Lung microvascular endothelial cell (primary cell): ENCODE measurements at regions not wholly inside any gene's neighbourhood (a gene's known extent, or its start where the extent isn't known, plus 50 kb on each side); places are given as distances from the start of the nearest gene placed in this dataset.
"Not testable (repeated sequence)": the region's sequence is repeated elsewhere in the genome, so short reads cannot be mapped to it uniquely, and the experiment has no call there.

Source experiments
- DNase-seq, 2 donors: peaks; one replicate each; pipeline versions ENCODE4 v3.0.0 to v3.0.0-alpha.2; 2010; ENCODE audit warnings: low read depth in 2 of 2

GRCh38 chr5:143588933-143589662 lies 185.6 kb upstream of the NR3C1 start:
- DNase-seq, result peak in 1 of 2 donors; percentile 25

- not testable (repeated sequence) for DNase-seq
These were observed 184.6 kb upstream of the NR3C1 start for GRCh38 chr5:143588121-143588520.

DNA sequence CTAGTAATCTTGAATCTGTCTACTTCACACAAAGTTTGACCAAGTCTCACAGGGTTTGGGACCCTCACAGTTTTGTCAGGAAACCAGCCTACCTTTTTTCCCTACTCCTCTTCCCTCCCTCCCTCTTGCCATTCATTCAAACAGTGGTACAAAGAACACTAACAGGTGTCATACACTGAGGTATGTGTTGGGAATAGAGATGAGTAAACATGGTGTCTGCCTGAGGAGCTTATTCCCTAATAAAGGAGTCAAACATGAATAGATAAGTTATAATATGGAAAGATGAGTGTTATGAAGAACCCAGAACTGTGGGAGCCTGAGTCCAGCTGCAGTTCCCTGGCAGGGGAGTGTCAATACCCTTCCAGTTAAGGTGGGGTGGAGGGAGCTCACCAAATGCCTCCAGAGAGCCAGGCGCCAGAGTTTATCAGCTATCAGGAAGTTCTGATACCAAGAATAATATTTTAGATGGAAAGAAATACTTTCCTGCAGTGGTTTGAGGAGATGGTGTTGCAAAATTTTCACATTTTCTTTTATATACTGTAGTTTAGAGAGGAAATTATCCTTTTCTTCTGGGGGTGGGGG lies 183.4 kb upstream of the NR3C1 start:
- DNase-seq, result no peak

- DNase-seq, result peak in 1 of 2 donors; percentile 63
These were observed 182.5 kb upstream of the NR3C1 start for GRCh38 chr5:143585970-143586369.

DNA sequence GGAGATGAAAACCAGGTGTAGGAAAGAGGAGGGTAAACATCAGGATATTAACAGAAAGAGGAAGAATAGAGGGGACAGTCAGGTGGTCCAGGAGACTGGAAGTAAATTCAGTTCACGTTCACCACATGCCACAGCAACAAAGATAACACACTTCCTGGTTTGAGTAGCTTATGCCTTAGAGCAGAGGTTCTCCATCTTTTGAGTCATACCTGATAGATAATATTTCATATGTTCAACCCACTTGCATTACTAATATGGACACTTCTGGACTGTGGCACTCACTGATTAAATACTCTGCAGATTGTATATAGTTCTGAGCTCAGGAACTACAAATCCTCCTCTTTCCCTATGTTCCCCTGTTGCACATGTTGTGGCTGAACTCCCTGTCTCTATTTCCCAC lies 179.9 kb upstream of the NR3C1 start:
- no peak for DNase-seq

DNA sequence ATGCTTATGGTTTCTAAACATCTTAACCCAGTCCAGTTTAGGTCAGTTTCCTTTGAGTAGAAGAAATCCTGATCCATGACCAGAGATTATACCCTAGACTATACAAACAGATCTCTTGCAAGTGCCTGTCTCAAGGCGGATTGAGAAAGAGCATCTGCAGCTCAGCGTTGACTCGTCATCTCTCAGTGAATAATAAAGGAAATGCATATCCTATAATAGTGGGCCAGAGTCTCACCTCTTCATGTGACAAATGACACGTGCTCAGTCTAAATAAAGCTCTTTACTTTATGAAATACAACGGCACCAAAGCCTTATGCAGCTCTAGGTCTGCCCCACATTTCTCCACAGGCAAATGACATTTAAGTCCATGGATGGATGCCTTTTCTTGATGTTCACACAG lies 179.4 kb upstream of the NR3C1 start:
- peak in 1 of 2 donors; percentile 36 for DNase-seq

GRCh38 chr5:143582176-143582575 lies 178.7 kb upstream of the NR3C1 start:
- no peak for DNase-seq

DNA sequence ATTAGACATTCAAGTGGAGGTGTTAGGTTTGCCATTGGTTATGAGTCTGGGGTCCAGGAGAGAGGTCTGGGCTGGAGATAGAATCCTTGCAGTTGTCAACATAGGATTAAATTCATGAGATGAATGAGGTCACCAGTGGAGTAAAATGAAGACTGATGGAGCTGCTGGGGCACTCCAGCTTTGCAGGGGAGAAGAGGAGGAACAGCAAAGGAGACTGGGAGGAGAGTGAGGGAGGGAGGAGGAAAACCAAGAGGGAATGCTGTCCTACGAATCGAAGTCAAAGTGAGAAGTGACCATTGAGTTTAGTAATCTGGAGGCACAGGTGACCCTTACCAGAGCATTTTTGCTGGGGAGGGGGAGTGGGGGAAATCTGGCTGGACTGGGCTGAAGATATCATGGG lies 178.2 kb upstream of the NR3C1 start:
- no peak for DNase-seq

- no peak for DNase-seq
These were observed 177.7 kb upstream of the NR3C1 start for GRCh38 chr5:143581147-143581546.

DNA sequence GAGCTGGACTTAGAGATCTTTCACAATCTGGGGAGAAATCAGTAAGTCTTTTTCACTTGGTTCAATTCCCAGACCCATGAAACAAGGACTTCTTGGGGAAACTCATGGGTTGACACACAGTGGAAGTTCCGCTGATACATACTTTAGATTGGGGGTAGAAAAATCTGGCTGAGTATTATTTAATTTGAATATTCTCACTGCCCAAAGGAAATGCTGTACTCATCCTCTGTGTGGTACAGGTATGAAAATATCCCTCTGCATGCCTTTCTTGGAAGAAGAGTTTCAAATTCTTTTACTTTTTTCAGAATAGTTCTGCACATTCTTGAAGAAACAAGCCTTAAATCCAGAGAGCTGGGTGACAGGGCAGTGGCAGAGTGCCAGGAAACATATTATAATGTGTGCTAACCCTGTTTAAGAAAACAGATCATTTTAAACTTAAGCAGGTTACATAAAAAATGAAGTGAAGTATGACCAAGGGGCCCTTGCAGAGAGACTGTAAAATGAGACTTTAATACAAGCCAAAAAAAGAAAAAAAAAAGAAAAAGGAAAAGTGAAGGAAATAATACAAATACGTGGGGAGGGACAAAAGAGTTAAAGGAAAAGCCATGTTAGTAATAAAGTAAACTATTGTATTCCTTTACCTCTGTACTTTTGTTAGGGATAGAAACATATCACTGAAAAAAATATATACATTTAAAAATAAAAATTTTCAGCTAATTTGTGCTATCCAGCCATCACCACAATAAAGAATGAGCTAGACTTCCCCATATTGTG lies 173.4 kb upstream of the NR3C1 start:
- DNase-seq, result peak in 1 of 2 donors; percentile 56

GRCh38 chr5:143575286-143575685 lies 171.8 kb upstream of the NR3C1 start:
- DNase-seq, result no peak

DNA sequence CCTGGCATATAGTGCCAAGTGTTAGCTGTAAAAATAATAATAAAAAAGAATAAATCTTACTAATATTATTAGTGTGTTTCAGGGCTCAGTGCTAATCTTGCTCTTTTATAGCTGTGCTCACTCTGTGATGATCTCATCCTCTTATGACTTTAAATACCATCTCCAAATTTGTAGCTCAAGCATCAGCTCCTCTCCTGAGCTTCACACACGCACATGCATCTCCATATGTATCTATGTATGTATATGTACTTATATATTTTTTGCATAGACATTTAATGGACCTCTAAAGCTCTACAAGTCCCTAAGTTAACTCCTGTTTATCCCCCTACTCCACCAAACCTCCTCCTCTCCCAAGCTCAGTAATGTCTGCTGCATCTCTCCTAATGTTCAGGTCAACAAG lies 170.8 kb upstream of the NR3C1 start:
- no peak for DNase-seq

- DNase-seq, result no peak
These were observed 170.2 kb upstream of the NR3C1 start for GRCh38 chr5:143573568-143574170.

- DNase-seq, result no peak
These were observed 169.2 kb upstream of the NR3C1 start for GRCh38 chr5:143572671-143573070.

DNA sequence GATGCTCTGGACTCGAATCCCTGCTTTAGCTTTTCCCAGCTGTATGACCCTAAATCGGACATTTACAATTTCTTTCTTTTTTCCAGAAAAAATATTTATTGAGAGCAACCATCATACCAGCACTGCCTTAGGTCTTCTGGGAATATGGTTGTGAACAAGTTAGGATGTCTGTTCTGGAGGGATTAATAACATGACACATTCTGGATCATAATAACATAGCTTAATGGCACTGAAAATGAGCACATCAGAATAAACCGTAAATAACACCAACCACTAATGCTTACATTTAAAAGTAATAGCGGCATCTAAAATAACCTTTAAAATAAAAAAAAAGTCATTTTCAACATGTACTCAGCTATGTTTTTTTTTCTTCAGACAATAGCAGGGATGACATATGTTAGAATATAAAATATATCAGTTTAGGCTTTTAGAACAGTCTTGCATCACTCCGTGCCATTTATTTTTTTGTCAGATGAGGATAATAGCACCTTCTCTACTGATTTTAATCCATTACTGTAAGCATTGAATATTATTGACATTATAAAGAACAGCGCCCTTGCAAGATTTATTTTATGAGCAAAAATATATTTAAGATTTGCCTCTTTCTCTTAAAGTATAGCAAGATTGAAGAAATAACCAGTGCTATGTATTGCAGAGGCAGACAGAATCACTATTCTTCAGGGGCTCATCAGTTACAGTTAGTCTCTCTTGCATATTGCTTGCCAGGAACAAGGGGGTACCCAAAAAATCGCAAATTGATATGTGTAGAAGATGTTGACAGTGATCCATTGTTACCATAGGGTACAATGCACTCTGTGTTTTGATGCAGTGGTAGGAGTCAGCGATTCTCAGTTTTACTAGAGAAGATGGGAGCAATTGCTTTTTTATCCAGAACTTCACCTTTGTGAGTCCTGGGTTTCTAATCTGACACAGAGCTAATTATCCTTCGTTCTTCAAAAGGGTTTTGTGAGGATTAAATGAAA lies 168.4 kb upstream of the NR3C1 start:
- no peak for DNase-seq

- no peak for DNase-seq
These were observed 167.5 kb upstream of the NR3C1 start for GRCh38 chr5:143570989-143571388.

DNA sequence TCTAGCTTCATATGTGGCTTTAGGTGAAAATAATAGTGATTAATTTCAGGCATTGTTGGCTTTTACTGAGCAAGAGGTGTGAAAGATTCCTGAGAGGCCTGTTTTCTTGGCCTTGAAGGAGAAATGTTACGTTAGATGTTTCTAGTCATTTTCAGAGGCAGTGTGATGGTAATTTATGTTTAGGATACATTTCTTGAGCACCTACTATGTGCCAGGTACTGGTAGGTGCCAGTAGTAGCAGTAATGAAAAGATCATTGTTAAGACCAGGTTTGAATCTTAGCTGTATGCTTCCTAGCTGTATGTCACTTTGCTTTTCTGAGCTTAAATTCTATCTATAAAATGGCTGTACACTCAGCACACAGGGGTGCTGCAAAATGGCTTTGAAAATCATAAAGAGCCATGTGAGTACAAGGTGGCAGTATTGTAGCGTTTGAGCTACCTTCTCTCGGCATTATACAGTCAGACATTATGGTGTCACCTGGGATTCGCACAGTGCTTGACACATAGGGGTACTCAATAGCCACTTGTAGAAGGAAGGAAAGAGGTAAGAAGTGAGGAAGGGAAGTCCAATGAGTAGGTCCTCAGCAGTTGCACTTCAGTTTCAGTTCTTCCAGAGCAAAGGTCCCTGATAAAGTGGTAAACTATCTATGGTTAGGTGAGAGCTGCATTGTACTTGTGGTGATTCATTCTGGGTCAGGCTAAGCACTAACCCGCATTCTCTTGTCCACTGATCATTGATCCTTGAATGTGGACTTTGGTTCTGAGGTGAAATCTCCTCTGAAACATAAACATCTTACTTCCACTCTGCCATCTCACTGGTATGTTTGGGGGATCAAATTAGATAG lies 166.5 kb upstream of the NR3C1 start:
- DNase-seq, result no peak

- DNase-seq, result no peak
These were observed 165.8 kb upstream of the NR3C1 start for GRCh38 chr5:143569213-143569701.

GRCh38 chr5:143567583-143568504 lies 164.4 kb upstream of the NR3C1 start:
- no peak for DNase-seq
